Endothelial cell (in vitro differentiated cells): ENCODE measurements at regions not wholly inside any gene's neighbourhood (a gene's known extent, or its start where the extent isn't known, plus 50 kb on each side); places are given as distances from the start of the nearest gene placed in this dataset.

Source experiments
- DNase-seq: peaks from one replicate; pipeline ENCODE4 v3.0.0; 2021; ENCODE audit warnings: low spot score
- H3K27ac Mint-ChIP-seq: one replicate; pipeline ENCODE4 v1.8.0; 2021; ENCODE audit warnings: mixed read lengths, inconsistent platforms; ENCODE audit not compliant: unreplicated experiment
- H3K27me3 Mint-ChIP-seq: one replicate; pipeline ENCODE4 v1.8.0; 2021; ENCODE audit warnings: mild to moderate bottlenecking, moderate library complexity, mixed read lengths, inconsistent platforms; ENCODE audit not compliant: unreplicated experiment
- H3K36me3 Mint-ChIP-seq: one replicate; pipeline ENCODE4 v1.8.0; 2021; ENCODE audit warnings: mild to moderate bottlenecking, low read depth, mixed read lengths, inconsistent platforms; ENCODE audit not compliant: unreplicated experiment
- H3K4me1 Mint-ChIP-seq: one replicate; pipeline ENCODE4 v1.8.0; 2021; ENCODE audit warnings: mild to moderate bottlenecking, mixed read lengths, inconsistent platforms; ENCODE audit not compliant: unreplicated experiment
- H3K4me3 Mint-ChIP-seq: one replicate; pipeline ENCODE4 v1.8.0; 2021; ENCODE audit warnings: mild to moderate bottlenecking, mixed read lengths, inconsistent platforms; ENCODE audit not compliant: unreplicated experiment
- H3K9me3 Mint-ChIP-seq: one replicate; pipeline ENCODE4 v1.8.0; 2021; ENCODE audit warnings: mixed read lengths, inconsistent platforms; ENCODE audit not compliant: unreplicated experiment
- TF ChIP-seq, protein P1 (sequence below): fragments of 200-600 bp; sonication (generic); IDR thresholded peaks from one replicate; pipeline ENCODE4 v1.5.0; 2021; ENCODE audit warnings: antibody characterized with exemption; ENCODE audit not compliant: unreplicated experiment

DNA sequence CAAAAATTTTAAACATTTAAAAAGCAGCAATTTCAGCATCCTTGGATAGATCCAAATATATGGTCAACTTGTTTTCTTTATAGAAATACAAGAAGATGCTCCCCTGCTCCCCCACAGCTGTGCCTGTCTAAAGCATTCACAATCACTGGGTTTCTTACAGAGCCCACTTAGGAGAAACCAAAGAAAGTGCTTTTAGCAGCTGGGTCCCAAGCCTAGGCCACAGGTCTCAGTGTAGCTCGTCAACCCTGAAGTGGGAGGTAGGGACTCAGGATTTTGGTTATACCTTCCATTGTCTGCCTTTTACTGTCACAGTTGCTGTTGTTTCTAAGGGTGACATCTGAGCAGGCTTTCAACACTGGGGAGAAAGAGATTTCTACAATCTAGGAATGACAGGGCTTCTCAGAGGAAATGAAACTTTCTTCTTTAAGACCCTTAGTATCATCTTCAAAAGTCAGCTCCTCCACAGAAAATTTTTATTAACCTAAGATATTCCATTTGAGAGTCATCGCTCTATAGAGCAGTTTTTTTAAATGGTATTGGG lies 199.3 kb upstream of the CMC1 start:
- H3K27me3 Mint-ChIP-seq: no peaks in the 10 kb centered on the region
- H3K36me3 Mint-ChIP-seq: no peaks in the 10 kb centered on the region
- DNase-seq: no peak
- no peaks in the 10 kb centered on the region for H3K4me1 Mint-ChIP-seq
- TF ChIP-seq, protein P1, sequence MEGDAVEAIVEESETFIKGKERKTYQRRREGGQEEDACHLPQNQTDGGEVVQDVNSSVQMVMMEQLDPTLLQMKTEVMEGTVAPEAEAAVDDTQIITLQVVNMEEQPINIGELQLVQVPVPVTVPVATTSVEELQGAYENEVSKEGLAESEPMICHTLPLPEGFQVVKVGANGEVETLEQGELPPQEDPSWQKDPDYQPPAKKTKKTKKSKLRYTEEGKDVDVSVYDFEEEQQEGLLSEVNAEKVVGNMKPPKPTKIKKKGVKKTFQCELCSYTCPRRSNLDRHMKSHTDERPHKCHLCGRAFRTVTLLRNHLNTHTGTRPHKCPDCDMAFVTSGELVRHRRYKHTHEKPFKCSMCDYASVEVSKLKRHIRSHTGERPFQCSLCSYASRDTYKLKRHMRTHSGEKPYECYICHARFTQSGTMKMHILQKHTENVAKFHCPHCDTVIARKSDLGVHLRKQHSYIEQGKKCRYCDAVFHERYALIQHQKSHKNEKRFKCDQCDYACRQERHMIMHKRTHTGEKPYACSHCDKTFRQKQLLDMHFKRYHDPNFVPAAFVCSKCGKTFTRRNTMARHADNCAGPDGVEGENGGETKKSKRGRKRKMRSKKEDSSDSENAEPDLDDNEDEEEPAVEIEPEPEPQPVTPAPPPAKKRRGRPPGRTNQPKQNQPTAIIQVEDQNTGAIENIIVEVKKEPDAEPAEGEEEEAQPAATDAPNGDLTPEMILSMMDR: no peak
- no peak overlapping the region for H3K27ac Mint-ChIP-seq
- H3K4me3 Mint-ChIP-seq: no peak overlapping the region
- H3K9me3 Mint-ChIP-seq: no peaks in the 10 kb centered on the region

DNA sequence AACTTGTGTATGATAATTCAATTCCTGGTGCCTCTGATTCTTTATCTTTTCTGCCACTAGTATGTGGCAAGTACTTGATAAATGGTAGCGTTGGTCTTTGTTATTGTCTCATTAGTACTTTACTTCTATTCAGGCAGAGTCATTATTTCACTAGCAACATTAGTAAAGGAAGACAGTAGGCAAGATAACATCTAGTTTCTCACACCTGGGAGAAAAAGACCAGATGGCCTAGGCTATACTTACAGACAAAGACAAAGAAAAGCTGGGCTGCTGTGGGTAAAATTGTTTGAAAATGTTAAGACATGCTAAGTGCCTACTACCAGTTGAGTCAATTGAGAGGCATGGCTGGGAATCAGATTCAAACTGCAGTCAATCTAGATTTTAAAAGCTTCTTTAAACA lies 198.7 kb upstream of the CMC1 start:
- H3K27ac Mint-ChIP-seq: no peak overlapping the region
- no peaks in the 10 kb centered on the region for H3K27me3 Mint-ChIP-seq
- H3K36me3 Mint-ChIP-seq: no peaks in the 10 kb centered on the region
- no peak overlapping the region for H3K4me3 Mint-ChIP-seq
- H3K4me1 Mint-ChIP-seq: no peaks in the 10 kb centered on the region
- DNase-seq: no peak
- no peaks in the 10 kb centered on the region for H3K9me3 Mint-ChIP-seq
- TF ChIP-seq, protein P1: no peak

- no peaks in the 10 kb centered on the region for H3K36me3 Mint-ChIP-seq
- DNase-seq: no peak
- H3K27ac Mint-ChIP-seq: no peak overlapping the region
- no peak overlapping the region for H3K4me3 Mint-ChIP-seq
- no peaks in the 10 kb centered on the region for H3K27me3 Mint-ChIP-seq
- no peaks in the 10 kb centered on the region for H3K9me3 Mint-ChIP-seq
- TF ChIP-seq, protein P1: no peak
- no peaks in the 10 kb centered on the region for H3K4me1 Mint-ChIP-seq
Observed at GRCh38 chr3:28050120-28050519, 191.3 kb upstream of the CMC1 start.

- Mint-ChIP-seq H3K9me3 (no peaks in the 10 kb centered on the region), H3K4me1 (no peaks in the 10 kb centered on the region), H3K4me3 (no peak overlapping the region), H3K27me3 (no peaks in the 10 kb centered on the region), H3K27ac (no peak overlapping the region), H3K36me3 (no peaks in the 10 kb centered on the region)
- DNase-seq: no peak
- TF ChIP-seq, protein P1: no peak
Observed at GRCh38 chr3:28050885-28051284, 190.5 kb upstream of the CMC1 start.

DNA sequence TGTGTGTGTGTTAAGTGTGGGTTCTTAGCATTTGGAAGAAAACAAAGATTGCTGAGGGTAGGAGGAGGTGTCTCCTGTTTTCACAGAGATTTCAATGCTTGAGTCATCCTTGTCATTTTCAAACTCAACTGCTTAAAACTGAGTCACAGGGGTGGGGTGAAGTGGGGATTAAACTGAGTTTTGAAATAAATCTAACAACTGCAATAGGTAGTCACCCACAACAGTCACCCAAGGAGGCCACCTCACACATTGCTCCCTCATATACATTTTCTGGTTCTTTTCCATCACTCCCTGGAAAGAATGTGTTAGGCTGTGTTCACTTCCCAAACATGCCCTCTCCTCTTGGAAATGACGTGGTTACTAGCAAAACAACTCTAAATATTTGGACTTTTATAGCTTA lies 187.7 kb upstream of the CMC1 start:
- Mint-ChIP-seq H3K9me3 (peaks cover under 1% of the 10 kb centered on the region), H3K4me1 (no peaks in the 10 kb centered on the region), H3K27me3 (no peaks in the 10 kb centered on the region), H3K27ac (no peak overlapping the region), H3K36me3 (no peaks in the 10 kb centered on the region), H3K4me3 (no peak overlapping the region)
- DNase-seq: no peak
- TF ChIP-seq, protein P1: no peak
